ENCODE measurements at regions not wholly inside any gene's neighbourhood (a gene's known extent, or its start where the extent isn't known, plus 50 kb on each side); places are given as distances from the start of the nearest gene placed in this dataset.

- TF ChIP-seq, protein P1, sequence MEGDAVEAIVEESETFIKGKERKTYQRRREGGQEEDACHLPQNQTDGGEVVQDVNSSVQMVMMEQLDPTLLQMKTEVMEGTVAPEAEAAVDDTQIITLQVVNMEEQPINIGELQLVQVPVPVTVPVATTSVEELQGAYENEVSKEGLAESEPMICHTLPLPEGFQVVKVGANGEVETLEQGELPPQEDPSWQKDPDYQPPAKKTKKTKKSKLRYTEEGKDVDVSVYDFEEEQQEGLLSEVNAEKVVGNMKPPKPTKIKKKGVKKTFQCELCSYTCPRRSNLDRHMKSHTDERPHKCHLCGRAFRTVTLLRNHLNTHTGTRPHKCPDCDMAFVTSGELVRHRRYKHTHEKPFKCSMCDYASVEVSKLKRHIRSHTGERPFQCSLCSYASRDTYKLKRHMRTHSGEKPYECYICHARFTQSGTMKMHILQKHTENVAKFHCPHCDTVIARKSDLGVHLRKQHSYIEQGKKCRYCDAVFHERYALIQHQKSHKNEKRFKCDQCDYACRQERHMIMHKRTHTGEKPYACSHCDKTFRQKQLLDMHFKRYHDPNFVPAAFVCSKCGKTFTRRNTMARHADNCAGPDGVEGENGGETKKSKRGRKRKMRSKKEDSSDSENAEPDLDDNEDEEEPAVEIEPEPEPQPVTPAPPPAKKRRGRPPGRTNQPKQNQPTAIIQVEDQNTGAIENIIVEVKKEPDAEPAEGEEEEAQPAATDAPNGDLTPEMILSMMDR (conservative IDR thresholded peaks at IDR 0.05 in 1 of 2, IDR thresholded peaks at IDR 0.05 in 1 of 2; ENCODE audit: low read depth in 1 of 2, low read length in 2 of 2) = no peak
- no peak for TF ChIP-seq EZH2 (IDR thresholded peaks at IDR 0.05; ENCODE audit: low read length, missing control alignments)
These were observed 105.8 kb upstream of the PPP1R26 start for GRCh38 chr9:135373820-135374219.
